Upper lobe of left lung (tissue), 6 donors: ENCODE measurements at regions not wholly inside any gene's neighbourhood (a gene's known extent, or its start where the extent isn't known, plus 50 kb on each side); places are given as distances from the start of the nearest gene placed in this dataset.

Experiments
- ATAC-seq, 2 donors: fragments of 200-7000 bp; cut with Tn5 transposase; one replicate each; pipeline ENCODE4 v1.9.1; 2022; ENCODE audit warnings: mild to moderate bottlenecking in 2 of 2, moderate library complexity in 2 of 2; ENCODE audit not compliant: low FRiP score in 2 of 2
- DNase-seq, 2 donors: peaks; one replicate each; pipeline ENCODE4 v3.0.0-alpha.2; 2019 to 2020
- H3K27ac ChIP-seq, 4 donors: fragments of 200-600 bp; sonication (generic); one replicate each; pipeline ENCODE4 v1.5.1; 2016 to 2019
- H3K27me3 ChIP-seq, 4 donors: fragments of 200-600 bp; sonication (generic); one replicate each; pipeline ENCODE4 v1.5.1; 2017 to 2019
- H3K36me3 ChIP-seq, 4 donors: fragments of 200-600 bp; sonication (generic); one replicate each; pipeline ENCODE4 v1.5.1; 2016 to 2019
- H3K4me1 ChIP-seq, 4 donors: fragments of 200-600 bp; sonication (generic); one replicate each; pipeline ENCODE4 v1.5.1; 2018 to 2019
- H3K4me3 ChIP-seq, 4 donors: fragments of 200-600 bp; sonication (generic); one replicate each; pipeline ENCODE4 v1.5.1; 2017 to 2019; ENCODE audit warnings: mild to moderate bottlenecking in 2 of 4, moderate library complexity in 1 of 4
- H3K9me3 ChIP-seq, 4 donors: fragments of 200-600 bp; sonication (generic); one replicate each; pipeline ENCODE4 v1.5.1; 2018 to 2019
- CTCF ChIP-seq, 6 experiments: fragments of 450-650 bp in 4 of 6; fragments of 200-600 bp in 2 of 6; sonication (generic) in 2 of 6; IDR thresholded peaks; one replicate each; pipeline ENCODE4 v1.5.1; 2016 to 2019; ENCODE audit warnings: antibody characterized with exemption in 6 of 6
- EP300 ChIP-seq, 4 donors: sonication (generic); formaldehyde crosslinking; IDR thresholded peaks; one replicate each; pipeline ENCODE4 v1.5.1; 2017; ENCODE audit warnings: antibody characterized with exemption in 4 of 4, control low read depth in 2 of 4
- POLR2A ChIP-seq, 4 donors: fragments of 450-650 bp; IDR thresholded peaks; one replicate each; pipeline ENCODE4 v1.5.1; 2016 to 2017; ENCODE audit warnings: antibody characterized with exemption in 4 of 4, mild to moderate bottlenecking in 2 of 4
- POLR2AphosphoS5 ChIP-seq, 2 donors: sonication (generic); formaldehyde crosslinking; IDR thresholded peaks; one replicate each; pipeline ENCODE4 v1.5.1; 2017; ENCODE audit warnings: antibody characterized with exemption in 2 of 2
- WGBS, 2 donors: methylation state at CpG; one replicate each; pipeline ENCODE4 v1.1.5; 2017 to 2018; 5-methylcytosine and 5-hydroxymethylcytosine counted together
- donor health status: DM: no; HTN: no; CAD: no; lungs with moderate emphysema.
- donor health status: DM: no; HTN: yes; CAD: no; lungs with severe emphysema.

GRCh38 chr1:188669728-188670382, 1807.8 kb downstream of the BRINP3 start:
- 47 to 57% methylated on average over 3 of the region's 3 CpGs for WGBS, 2 donors
- no peak overlapping the region for H3K4me3 ChIP-seq
- no peak for ATAC-seq
- no peaks in the 10 kb centered on the region for H3K27me3 ChIP-seq
- peaks cover 0 to 3% (median 0%) of the 10 kb centered on the region in 4 donors for H3K9me3 ChIP-seq
- H3K4me1 ChIP-seq: no peaks in the 10 kb centered on the region
- no peak for DNase-seq
- no peaks in the 10 kb centered on the region for H3K36me3 ChIP-seq
- no peak overlapping the region for H3K27ac ChIP-seq
- TF ChIP-seq POLR2AphosphoS5 (IDR thresholded peaks at IDR 0.05) (no peak), CTCF (IDR thresholded peaks at IDR 0.05) (no peak), POLR2A (IDR thresholded peaks at IDR 0.05) (no peak), EP300 (IDR thresholded peaks at IDR 0.05) (no peak)

GRCh38 chr1:188670837-188671236, 1806.8 kb downstream of the BRINP3 start:
- WGBS, 2 donors: 96 to 100% methylated on average over 2 of the region's 2 CpGs
- no peak overlapping the region for H3K27ac ChIP-seq
- no peak overlapping the region for H3K4me3 ChIP-seq
- H3K27me3 ChIP-seq: no peaks in the 10 kb centered on the region
- ATAC-seq (no peak), DNase-seq (no peak)
- no peak for TF ChIP-seq EP300 (IDR thresholded peaks at IDR 0.05)
- no peak for TF ChIP-seq CTCF (IDR thresholded peaks at IDR 0.05)
- no peaks in the 10 kb centered on the region for H3K36me3 ChIP-seq
- H3K9me3 ChIP-seq: peaks cover 0 to 3% (median 0%) of the 10 kb centered on the region in 4 donors
- no peaks in the 10 kb centered on the region for H3K4me1 ChIP-seq

- TF ChIP-seq EP300 (IDR thresholded peaks at IDR 0.05) (no peak), POLR2A (IDR thresholded peaks at IDR 0.05) (no peak), POLR2AphosphoS5 (IDR thresholded peaks at IDR 0.05) (no peak), CTCF (IDR thresholded peaks at IDR 0.05) (no peak)
- no peak overlapping the region for H3K27ac ChIP-seq
- peaks cover 0 to 3% (median 0%) of the 10 kb centered on the region in 4 donors for H3K9me3 ChIP-seq
- H3K4me1 ChIP-seq: no peaks in the 10 kb centered on the region
- DNase-seq (no peak), ATAC-seq (no peak)
- H3K4me3 ChIP-seq: no peak overlapping the region
- H3K36me3 ChIP-seq: no peaks in the 10 kb centered on the region
- no peaks in the 10 kb centered on the region for H3K27me3 ChIP-seq
Measured at GRCh38 chr1:188672153-188672552, 1805.5 kb downstream of the BRINP3 start.

GRCh38 chr1:188689542-188689941, 1788.1 kb downstream of the BRINP3 start:
- 81 to 84% methylated on average over 4 of the region's 4 CpGs for WGBS, 2 donors
- ATAC-seq (no peak), DNase-seq (no peak)
- H3K36me3 ChIP-seq: no peaks in the 10 kb centered on the region
- no peak overlapping the region for H3K27ac ChIP-seq
- H3K4me1 ChIP-seq: no peaks in the 10 kb centered on the region
- no peaks in the 10 kb centered on the region for H3K27me3 ChIP-seq
- H3K9me3 ChIP-seq: peaks cover 0 to 3% (median 0%) of the 10 kb centered on the region in 4 donors
- TF ChIP-seq EP300 (IDR thresholded peaks at IDR 0.05) (no peak), CTCF (IDR thresholded peaks at IDR 0.05) (no peak), POLR2A (IDR thresholded peaks at IDR 0.05) (no peak), POLR2AphosphoS5 (IDR thresholded peaks at IDR 0.05) (no peak)
- no peak overlapping the region for H3K4me3 ChIP-seq

- Histone ChIP-seq H3K27ac (no peak overlapping the region), H3K4me1 (no peaks in the 10 kb centered on the region), H3K27me3 (no peaks in the 10 kb centered on the region), H3K4me3 (no peak overlapping the region), H3K36me3 (no peaks in the 10 kb centered on the region), H3K9me3 (no peaks in the 10 kb centered on the region)
- 88 to 96% methylated on average over 2 of the region's 2 CpGs for WGBS, 2 donors
- TF ChIP-seq POLR2AphosphoS5 (IDR thresholded peaks at IDR 0.05) (no peak), CTCF (IDR thresholded peaks at IDR 0.05) (no peak), POLR2A (IDR thresholded peaks at IDR 0.05) (no peak), EP300 (IDR thresholded peaks at IDR 0.05) (no peak)
- DNase-seq (no peak), ATAC-seq (no peak)
Measured at GRCh38 chr1:188700116-188700515, 1777.5 kb downstream of the BRINP3 start.
